Right atrium auricular region (tissue), 2 donors: ENCODE measurements at regions not wholly inside any gene's neighbourhood (a gene's known extent, or its start where the extent isn't known, plus 50 kb on each side); places are given as distances from the start of the nearest gene placed in this dataset.
"Not testable (repeated sequence)": the region's sequence is repeated elsewhere in the genome, so short reads cannot be mapped to it uniquely, and the experiment has no call there.

ENCODE experiments used
- DNase-seq: peaks from one replicate; pipeline ENCODE4 v3.0.0-alpha.2; 2019; ENCODE audit warnings: low spot score
- H3K27ac ChIP-seq, 2 donors: fragments of 200-600 bp; sonication (generic); 1 replicate in 1 of 2; 2 replicates in 1 of 2; pipeline ENCODE4 v1.5.1; 2016 to 2019
- H3K27me3 ChIP-seq, 2 donors: fragments of 200-600 bp; sonication (generic); one replicate each; pipeline versions ENCODE4 v1.5.1 to v1.6.0; 2017 to 2019
- H3K36me3 ChIP-seq: fragments of 200-600 bp; sonication (generic); one replicate; pipeline ENCODE4 v1.5.1; 2016
- H3K4me1 ChIP-seq, 2 donors: fragments of 200-600 bp; sonication (generic); one replicate each; pipeline versions ENCODE4 v1.5.1 to v1.6.0; 2017 to 2019
- H3K4me3 ChIP-seq, 2 donors: fragments of 200-600 bp; sonication (generic); 1 replicate in 1 of 2; 2 replicates in 1 of 2; pipeline ENCODE4 v1.5.1; 2017 to 2019; ENCODE audit warnings: mild to moderate bottlenecking in 1 of 2, moderate library complexity in 1 of 2
- H3K9me3 ChIP-seq, 2 donors: fragments of 200-600 bp; sonication (generic); one replicate each; pipeline ENCODE4 v1.5.1; 2019

DNA sequence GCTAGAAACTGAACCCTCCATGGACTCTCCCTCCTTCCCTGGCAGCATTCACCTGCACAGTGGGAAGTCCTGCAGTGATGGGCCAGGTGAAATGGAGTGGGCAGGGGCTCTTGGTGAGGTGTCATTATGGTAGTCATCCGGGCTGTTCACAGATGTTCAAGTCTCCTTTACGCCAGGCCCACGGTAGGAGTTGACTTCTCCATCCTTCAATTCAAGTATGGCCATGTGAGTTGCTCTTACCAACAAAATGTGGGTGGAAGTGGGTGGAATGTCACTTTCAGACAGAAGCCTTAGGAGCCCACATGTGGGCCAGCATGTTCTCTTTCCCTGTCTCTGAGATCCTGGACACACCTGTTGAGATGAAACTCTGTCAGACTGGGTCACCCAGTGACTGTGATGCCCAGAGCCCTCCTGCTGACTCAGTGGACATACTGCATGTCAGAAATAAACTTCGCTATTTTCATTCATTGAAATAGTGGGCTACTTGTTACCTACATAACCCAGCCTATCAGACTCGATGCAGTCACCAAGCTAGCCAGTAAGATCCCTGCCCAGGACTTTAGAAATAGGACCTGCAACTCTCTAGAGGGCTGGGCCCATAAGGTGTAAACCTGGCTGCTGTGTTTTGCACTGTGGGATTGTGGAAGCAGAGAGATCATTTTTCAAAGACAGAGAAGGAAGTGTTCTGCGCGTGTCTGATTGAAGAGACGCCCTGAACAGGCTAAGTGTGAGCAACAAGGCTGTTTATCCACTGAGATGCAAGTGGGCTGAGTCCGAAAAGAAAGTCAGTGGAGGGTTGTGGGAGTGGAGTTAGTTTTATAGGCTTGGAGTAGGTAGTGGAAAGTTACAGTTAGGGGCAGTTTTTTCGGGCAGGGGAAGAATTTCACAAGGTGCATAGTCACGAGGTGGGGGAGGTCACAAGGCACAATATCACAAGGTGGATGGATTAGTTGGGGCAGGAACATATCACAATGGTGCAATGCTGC is 174.4 kb downstream of the TRIM43 start:
- not testable (repeated sequence) for H3K36me3 ChIP-seq, H3K27ac ChIP-seq, H3K27me3 ChIP-seq, H3K4me1 ChIP-seq, H3K9me3 ChIP-seq, DNase-seq, H3K4me3 ChIP-seq

DNA sequence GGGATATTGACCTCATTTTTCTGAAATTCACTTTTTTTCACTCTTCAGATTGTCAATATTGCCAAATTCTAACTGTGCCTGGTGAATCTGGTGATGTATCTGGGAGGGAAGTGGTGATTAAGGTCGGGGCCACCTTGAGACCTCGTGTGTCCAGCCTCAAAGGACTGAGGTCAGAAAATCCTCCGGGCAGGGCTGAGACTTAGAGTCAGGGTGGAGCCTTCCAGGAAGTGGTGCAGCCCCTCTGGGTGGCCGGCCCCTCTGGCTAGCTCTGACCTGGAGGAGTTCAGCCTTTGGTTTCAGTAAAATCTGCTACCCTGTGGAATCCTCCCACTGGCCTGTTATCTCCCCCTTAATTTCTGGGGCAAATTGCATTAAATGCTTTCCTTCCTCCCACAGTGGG is 175.7 kb downstream of the TRIM43 start:
- not testable (repeated sequence) for H3K4me3 ChIP-seq, H3K9me3 ChIP-seq, H3K27ac ChIP-seq, H3K36me3 ChIP-seq, DNase-seq, H3K27me3 ChIP-seq, H3K4me1 ChIP-seq

GRCh38 chr2:95767950-95768349 is 176.1 kb downstream of the TRIM43 start:
- not testable (repeated sequence) for DNase-seq, H3K27me3 ChIP-seq, H3K9me3 ChIP-seq, H3K36me3 ChIP-seq, H3K4me3 ChIP-seq, H3K4me1 ChIP-seq, H3K27ac ChIP-seq

DNA sequence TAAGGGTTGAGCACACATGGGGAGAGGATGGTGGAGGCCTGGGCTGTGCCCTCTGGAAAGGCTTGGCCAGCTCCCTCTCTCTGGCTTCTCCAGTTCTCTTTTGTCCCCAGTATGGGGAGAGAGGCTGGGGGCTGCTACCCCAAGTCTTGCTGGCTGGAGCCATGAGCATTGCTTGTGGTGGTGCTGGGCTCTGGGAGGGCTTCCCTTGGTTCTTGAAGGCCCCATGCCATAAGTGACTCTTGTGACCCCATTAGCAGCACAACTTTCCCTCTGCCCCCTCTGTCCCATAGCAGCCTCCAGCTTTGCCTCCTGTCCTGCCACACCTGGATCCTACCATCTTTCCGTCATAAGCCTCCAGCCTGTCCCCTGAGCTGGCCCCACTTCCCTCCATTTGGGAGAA is 177.5 kb downstream of the TRIM43 start:
- not testable (repeated sequence) for DNase-seq, H3K27me3 ChIP-seq, H3K4me1 ChIP-seq, H3K36me3 ChIP-seq, H3K4me3 ChIP-seq, H3K9me3 ChIP-seq, H3K27ac ChIP-seq

DNA sequence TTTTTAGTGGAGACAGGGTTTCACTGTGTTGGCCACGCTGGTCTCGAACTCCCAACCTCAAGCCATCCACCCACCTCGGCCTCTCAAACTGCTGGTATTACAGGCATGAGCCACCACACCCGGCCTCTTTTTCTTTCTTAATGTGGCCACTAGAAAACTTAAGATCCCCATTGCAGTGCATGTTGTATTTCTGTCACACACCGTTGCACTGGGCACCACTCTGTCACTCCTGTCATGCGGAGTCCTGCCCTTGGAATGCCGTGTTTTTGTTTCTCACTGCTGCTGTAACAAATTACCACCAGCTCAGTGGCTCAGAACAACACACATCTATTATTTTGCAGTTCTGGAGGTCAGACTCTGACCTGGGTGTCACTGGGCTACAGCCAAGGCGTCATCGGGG is 178.9 kb downstream of the TRIM43 start:
- not testable (repeated sequence) for H3K4me3 ChIP-seq, H3K27ac ChIP-seq, H3K9me3 ChIP-seq, H3K27me3 ChIP-seq, H3K4me1 ChIP-seq, H3K36me3 ChIP-seq, DNase-seq

DNA sequence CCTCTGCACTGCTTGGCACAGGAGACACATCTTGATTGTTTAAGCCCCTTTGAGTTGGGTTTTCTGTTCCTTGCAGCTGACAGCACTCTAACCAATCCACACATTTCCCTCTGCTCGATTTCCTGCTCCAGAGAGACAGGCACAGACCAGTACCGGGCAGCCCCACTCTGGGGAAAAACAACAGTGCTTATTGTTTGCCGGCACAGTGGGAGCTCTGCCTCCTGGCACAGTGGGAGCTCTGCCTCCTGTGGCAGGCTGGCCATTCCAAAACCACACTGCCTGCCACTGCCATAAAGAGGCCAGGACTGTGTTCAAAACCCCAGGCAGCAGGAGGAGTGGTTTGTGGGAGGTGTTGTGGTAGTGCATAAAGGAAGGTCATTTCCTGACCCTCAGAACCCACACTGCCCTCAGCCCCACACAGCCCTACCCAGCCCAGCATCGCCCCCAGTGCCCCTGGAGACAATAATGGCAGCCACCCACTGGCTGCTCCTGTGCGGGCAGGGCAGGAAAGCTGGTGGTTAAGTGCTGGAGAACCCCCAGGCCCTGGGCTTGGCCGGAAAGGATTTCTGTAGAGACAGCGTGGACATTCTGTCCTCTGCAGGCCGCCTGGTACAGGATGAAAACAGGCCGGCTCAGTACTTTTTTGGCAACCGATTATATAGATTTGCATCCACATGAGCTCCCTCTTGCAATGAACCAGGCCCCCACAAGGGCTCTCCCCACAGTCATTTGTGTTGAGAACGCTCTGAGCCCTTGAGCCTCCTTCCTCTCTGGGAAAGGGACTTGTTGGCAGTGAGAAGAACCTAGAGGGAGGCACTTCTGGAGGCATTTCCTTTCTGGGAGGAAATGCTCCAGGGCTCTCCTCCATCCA is 182.8 kb downstream of the TRIM43 start:
- not testable (repeated sequence) for H3K27ac ChIP-seq, H3K36me3 ChIP-seq, H3K4me3 ChIP-seq, H3K27me3 ChIP-seq, H3K4me1 ChIP-seq, H3K9me3 ChIP-seq, DNase-seq

DNA sequence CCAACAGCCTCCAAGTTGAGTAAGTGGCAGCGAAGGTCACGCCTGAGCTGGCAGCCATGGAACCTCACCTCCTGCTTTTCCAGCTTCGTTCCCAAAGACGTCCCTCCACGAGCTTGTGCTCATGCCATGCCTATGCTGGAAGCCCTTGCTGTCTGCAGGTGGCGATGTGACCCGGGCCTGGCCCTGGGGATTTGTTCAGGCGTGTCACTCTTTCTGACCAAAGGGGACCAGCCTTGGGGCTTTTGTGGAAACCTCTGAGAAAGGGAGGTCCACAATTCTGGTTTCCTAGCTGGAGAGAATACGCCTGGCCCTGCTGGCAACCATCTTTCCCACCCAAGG is 183.4 kb downstream of the TRIM43 start:
- H3K4me1 ChIP-seq, DNase-seq: not testable (repeated sequence)

More for the DNA sequence above, 183.4 kb downstream of the TRIM43 start:
- H3K27me3 ChIP-seq, H3K4me3 ChIP-seq, H3K9me3 ChIP-seq, H3K27ac ChIP-seq, H3K36me3 ChIP-seq: not testable (repeated sequence)
